Testis (tissue), 2 donors: ENCODE measurements at regions not wholly inside any gene's neighbourhood (a gene's known extent, or its start where the extent isn't known, plus 50 kb on each side); places are given as distances from the start of the nearest gene placed in this dataset.
A peak's percentile ranks its signal among the peaks of the same experiment; 100 is the strongest.

Experiments used
- DNase-seq: peaks from one replicate; pipeline ENCODE4 v3.0.0-alpha.2; 2019
- H3K27ac ChIP-seq, 2 donors: fragments of 200-600 bp; sonication (generic); one replicate each; pipeline ENCODE4 v1.5.1; 2019
- H3K27me3 ChIP-seq: fragments of 200-600 bp; sonication (generic); one replicate; pipeline ENCODE4 v1.5.1; 2019
- H3K36me3 ChIP-seq: fragments of 200-600 bp; sonication (generic); one replicate; pipeline ENCODE4 v1.5.1; 2017; ENCODE audit warnings: low read depth; ENCODE audit errors: missing control alignments
- H3K4me1 ChIP-seq: fragments of 200-600 bp; sonication (generic); one replicate; pipeline ENCODE4 v1.5.1; 2019
- H3K4me3 ChIP-seq, 2 donors: fragments of 200-600 bp; sonication (generic); one replicate each; pipeline ENCODE4 v1.5.1; 2017 to 2019
- H3K9me3 ChIP-seq: fragments of 200-600 bp; sonication (generic); one replicate; pipeline ENCODE4 v1.5.1; 2017
- POLR2A ChIP-seq: fragments of 450-650 bp; IDR thresholded peaks from one replicate; pipeline ENCODE4 v1.6.1; 2017; ENCODE audit warnings: antibody characterized with exemption, mild to moderate bottlenecking, moderate library complexity
- whole genome bisulfite sequencing, 2 donors: methylation state at CpG; one replicate each; pipeline ENCODE4 v1.1.5; 2018; 5-methylcytosine and 5-hydroxymethylcytosine counted together
- intact Hi-C: fragments of 100-400 bp; cut with DNase I; formaldehyde crosslinking; loops from one replicate; pipeline ENCODE4 v1.15.1; 2023; ENCODE audit warnings: low total_unique reads
- TF ChIP-seq, protein P1 (sequence below), 3 experiments: fragments of 450-650 bp in 2 of 3; fragments of 200-600 bp in 1 of 3; sonication (generic) in 1 of 3; IDR thresholded peaks; one replicate each; pipeline ENCODE4 v1.5.1; 2016 to 2019; ENCODE audit warnings: antibody characterized with exemption in 3 of 3, mild to moderate bottlenecking in 2 of 3, moderate library complexity in 1 of 3

DNA sequence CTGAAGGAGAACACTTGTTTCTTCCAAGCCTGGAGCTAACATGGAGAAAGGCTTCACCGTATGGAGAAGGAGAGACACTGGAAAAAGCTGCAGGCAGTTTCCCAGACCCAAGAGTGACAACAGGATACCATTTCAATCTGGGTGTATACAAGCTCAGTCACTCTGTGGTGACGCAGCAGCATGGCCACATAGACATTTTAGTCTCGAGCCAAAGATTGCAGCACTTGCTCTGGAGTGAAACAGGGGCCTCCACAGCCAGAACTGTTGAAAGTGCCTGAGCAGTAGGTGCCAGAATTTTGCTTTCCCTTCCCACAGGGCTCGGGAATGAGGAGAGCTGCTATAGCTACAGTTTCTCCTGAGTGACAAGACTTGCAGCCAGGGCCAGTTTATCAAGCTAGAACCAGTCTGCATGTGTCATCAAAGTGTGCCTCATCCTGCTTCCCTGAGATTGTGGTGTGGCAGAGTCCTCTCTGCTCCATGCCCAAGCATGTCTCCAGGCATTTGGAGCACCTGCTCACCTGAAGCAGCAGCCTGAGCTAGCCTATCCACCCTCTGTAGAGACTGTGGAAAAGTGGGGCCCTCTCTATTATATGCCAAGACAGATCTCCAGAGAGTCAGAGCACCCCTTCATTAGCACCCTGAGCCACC is 234.6 kb upstream of the CDH19 start:
- WGBS, 2 donors: 89 to 91% methylated on average over 4 of the region's 4 CpGs
- no peak for TF ChIP-seq POLR2A
- TF ChIP-seq, protein P1, sequence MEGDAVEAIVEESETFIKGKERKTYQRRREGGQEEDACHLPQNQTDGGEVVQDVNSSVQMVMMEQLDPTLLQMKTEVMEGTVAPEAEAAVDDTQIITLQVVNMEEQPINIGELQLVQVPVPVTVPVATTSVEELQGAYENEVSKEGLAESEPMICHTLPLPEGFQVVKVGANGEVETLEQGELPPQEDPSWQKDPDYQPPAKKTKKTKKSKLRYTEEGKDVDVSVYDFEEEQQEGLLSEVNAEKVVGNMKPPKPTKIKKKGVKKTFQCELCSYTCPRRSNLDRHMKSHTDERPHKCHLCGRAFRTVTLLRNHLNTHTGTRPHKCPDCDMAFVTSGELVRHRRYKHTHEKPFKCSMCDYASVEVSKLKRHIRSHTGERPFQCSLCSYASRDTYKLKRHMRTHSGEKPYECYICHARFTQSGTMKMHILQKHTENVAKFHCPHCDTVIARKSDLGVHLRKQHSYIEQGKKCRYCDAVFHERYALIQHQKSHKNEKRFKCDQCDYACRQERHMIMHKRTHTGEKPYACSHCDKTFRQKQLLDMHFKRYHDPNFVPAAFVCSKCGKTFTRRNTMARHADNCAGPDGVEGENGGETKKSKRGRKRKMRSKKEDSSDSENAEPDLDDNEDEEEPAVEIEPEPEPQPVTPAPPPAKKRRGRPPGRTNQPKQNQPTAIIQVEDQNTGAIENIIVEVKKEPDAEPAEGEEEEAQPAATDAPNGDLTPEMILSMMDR (IDR thresholded peaks at IDR 0.05): no peak
- intact Hi-C loops: no loop called here
- no peaks in the 10 kb centered on the region for H3K36me3 ChIP-seq
- no peaks in the 10 kb centered on the region for H3K9me3 ChIP-seq
- H3K27me3 ChIP-seq: no peaks in the 10 kb centered on the region
- DNase-seq: no peak
- no peak overlapping the region for H3K27ac ChIP-seq
- no peaks in the 10 kb centered on the region for H3K4me1 ChIP-seq
- H3K4me3 ChIP-seq: no peak overlapping the region

DNA sequence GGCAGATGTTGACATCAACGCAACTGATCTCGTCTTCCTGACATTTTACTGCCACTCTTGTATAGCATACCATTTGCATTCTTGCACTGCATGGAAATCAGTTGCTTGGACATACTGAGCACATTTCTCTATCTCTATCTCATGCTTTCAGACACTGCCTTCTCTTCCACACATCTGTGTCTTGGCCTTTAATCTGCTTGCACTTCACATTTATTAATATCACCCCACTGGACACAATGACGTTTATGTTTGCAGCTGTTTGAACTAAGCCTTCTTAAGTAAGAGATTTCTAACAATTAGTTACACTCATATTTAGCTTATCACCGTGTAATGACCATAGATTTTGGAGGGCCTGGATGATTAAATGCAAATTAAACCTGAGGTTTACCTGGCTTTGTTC is 229.8 kb upstream of the CDH19 start:
- Histone ChIP-seq H3K27me3 (no peaks in the 10 kb centered on the region), H3K27ac (no peak overlapping the region), H3K4me3 (no peak overlapping the region), H3K4me1 (no peaks in the 10 kb centered on the region), H3K9me3 (no peaks in the 10 kb centered on the region), H3K36me3 (no peaks in the 10 kb centered on the region)
- TF ChIP-seq POLR2A: no peak
- TF ChIP-seq, protein P1 (IDR thresholded peaks at IDR 0.05): no peak
- DNase-seq: no peak
- intact Hi-C loops: no loop called here
- 54 to 69% methylated on average over 4 of the region's 4 CpGs for WGBS, 2 donors

DNA sequence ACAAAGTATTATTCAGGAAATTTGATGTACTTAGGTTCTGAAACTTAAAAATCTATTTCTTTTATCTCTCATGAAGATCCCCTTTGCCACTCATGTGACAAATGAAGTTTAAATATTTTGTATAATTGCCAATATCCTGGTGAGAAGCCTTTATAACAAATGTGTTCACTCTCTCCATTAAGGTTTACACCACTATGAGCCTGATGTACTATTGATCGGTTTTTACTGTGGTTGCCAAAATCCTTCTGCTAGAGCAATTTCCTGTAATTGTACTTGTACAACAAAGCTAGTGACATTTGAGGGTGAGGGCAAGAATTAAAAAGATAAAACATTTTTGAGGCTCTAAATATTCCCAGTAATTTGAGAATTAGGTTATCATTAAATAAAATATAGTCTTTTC is 222.3 kb upstream of the CDH19 start:
- no peaks in the 10 kb centered on the region for H3K36me3 ChIP-seq
- no peaks in the 10 kb centered on the region for H3K27me3 ChIP-seq
- no peak for DNase-seq
- no peak overlapping the region for H3K27ac ChIP-seq
- TF ChIP-seq POLR2A: no peak
- TF ChIP-seq, protein P1 (IDR thresholded peaks at IDR 0.05): no peak
- 55 to 68% methylated on average over 1 of the region's 1 CpG for WGBS, 2 donors
- no peaks in the 10 kb centered on the region for H3K4me1 ChIP-seq
- intact Hi-C loops: no loop called here
- H3K9me3 ChIP-seq: no peaks in the 10 kb centered on the region
- H3K4me3 ChIP-seq: no peak overlapping the region

DNA sequence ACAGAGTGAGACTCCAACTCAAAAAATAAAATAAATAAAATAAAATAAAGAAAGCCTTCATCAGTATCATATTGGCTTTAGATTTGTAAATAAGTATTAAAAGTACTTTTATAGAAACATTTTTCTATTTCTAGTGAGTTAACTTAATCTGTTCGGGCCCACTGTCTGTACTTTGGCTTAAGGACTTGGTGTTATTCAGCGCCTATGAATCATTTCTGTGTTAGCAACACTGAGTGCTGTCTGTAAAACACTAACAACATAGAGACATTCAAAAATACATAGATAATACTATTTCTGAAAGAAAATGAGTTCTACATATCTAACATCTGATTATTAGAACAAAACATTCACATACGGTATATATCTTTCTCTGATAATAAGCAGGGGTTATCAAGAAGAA is 221.5 kb upstream of the CDH19 start:
- intact Hi-C loops: no loop called here
- Histone ChIP-seq H3K4me3 (no peak overlapping the region), H3K4me1 (no peaks in the 10 kb centered on the region), H3K27me3 (no peaks in the 10 kb centered on the region), H3K27ac (no peak overlapping the region), H3K36me3 (no peaks in the 10 kb centered on the region), H3K9me3 (no peaks in the 10 kb centered on the region)
- TF ChIP-seq POLR2A: no peak
- TF ChIP-seq, protein P1 (IDR thresholded peaks at IDR 0.05): no peak
- DNase-seq: no peak
- 39 to 49% methylated on average over 3 of the region's 3 CpGs for WGBS, 2 donors

DNA sequence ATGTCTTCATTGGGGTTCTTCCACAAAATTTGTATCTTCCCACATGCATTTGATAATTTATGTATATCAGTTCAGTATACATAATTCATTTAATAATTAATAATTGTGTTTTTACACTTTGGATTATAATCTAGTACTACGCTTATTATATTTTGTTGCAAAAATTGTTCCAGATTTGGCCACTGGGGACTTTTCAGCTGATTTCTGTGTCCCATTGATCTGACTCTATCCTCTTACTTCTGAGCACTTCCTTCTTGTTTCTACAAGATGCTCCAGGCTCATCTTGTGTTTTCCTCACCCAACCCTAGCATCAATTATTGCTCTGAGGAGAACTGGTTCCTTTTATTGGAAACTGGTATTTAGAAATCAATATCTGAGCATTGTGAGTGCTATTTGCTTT is 215.3 kb upstream of the CDH19 start:
- 84 to 90% methylated on average over 1 of the region's 1 CpG for WGBS, 2 donors
- Histone ChIP-seq H3K9me3 (no peaks in the 10 kb centered on the region), H3K4me3 (no peak overlapping the region), H3K27me3 (no peaks in the 10 kb centered on the region), H3K27ac (no peak overlapping the region), H3K4me1 (no peaks in the 10 kb centered on the region), H3K36me3 (no peaks in the 10 kb centered on the region)
- intact Hi-C loops: no loop called here
- TF ChIP-seq POLR2A: no peak
- TF ChIP-seq, protein P1 (IDR thresholded peaks at IDR 0.05): peak in 2 of 3 experiments; percentile 22 to 39
- no peak for DNase-seq
